IPS-18a (cell line): ENCODE measurements at regions not wholly inside any gene's neighbourhood (a gene's known extent, or its start where the extent isn't known, plus 50 kb on each side); places are given as distances from the start of the nearest gene placed in this dataset.

ENCODE experiments used
- H3K27ac ChIP-seq: one replicate; pipeline ENCODE4 v1.5.1; 2013; ENCODE audit warnings: low read length
- H3K27me3 ChIP-seq: one replicate; pipeline ENCODE4 v1.6.1; 2013; ENCODE audit warnings: mild to moderate bottlenecking, low read length; ENCODE audit not compliant: control insufficient read depth, insufficient read depth
- H3K36me3 ChIP-seq: one replicate; pipeline ENCODE4 v1.6.1; 2013; ENCODE audit warnings: low read depth, low read length; ENCODE audit not compliant: control insufficient read depth
- H3K4me1 ChIP-seq: one replicate; pipeline ENCODE4 v1.6.1; 2013; ENCODE audit warnings: low read depth, low read length; ENCODE audit not compliant: control insufficient read depth
- H3K4me3 ChIP-seq: one replicate; pipeline ENCODE4 v1.5.1; 2013; ENCODE audit warnings: low read length
- H3K9ac ChIP-seq: one replicate; pipeline ENCODE4 v1.6.1; 2013; ENCODE audit warnings: mild to moderate bottlenecking, low read length, moderate library complexity
- H3K9me3 ChIP-seq: one replicate; pipeline ENCODE4 v1.6.1; 2013; ENCODE audit warnings: low read depth, low read length; ENCODE audit not compliant: control insufficient read depth

- no peaks in the 10 kb centered on the region for H3K27me3 ChIP-seq
- no peaks in the 10 kb centered on the region for H3K36me3 ChIP-seq
- no peaks in the 10 kb centered on the region for H3K9me3 ChIP-seq
- H3K4me1 ChIP-seq = no peaks in the 10 kb centered on the region
- H3K4me3 ChIP-seq = no peak overlapping the region
- H3K9ac ChIP-seq = no peak overlapping the region
- no peak overlapping the region for H3K27ac ChIP-seq
Observed at GRCh38 chr13:90534617-90535370, 812.7 kb upstream of the MIR17HG start.

- no peak overlapping the region for H3K27ac ChIP-seq
- H3K4me1 ChIP-seq = no peaks in the 10 kb centered on the region
- H3K36me3 ChIP-seq = no peaks in the 10 kb centered on the region
- H3K27me3 ChIP-seq = no peaks in the 10 kb centered on the region
- no peak overlapping the region for H3K9ac ChIP-seq
- no peaks in the 10 kb centered on the region for H3K9me3 ChIP-seq
- no peak overlapping the region for H3K4me3 ChIP-seq
Observed at GRCh38 chr13:90535421-90535820, 812.1 kb upstream of the MIR17HG start.

GRCh38 chr13:90538063-90538462 is 809.4 kb upstream of the MIR17HG start:
- Histone ChIP-seq H3K27me3 (no peaks in the 10 kb centered on the region), H3K4me1 (no peaks in the 10 kb centered on the region), H3K9ac (no peak overlapping the region), H3K27ac (no peak overlapping the region), H3K36me3 (no peaks in the 10 kb centered on the region), H3K9me3 (no peaks in the 10 kb centered on the region), H3K4me3 (no peak overlapping the region)

- no peaks in the 10 kb centered on the region for H3K27me3 ChIP-seq
- peaks cover 3% of the 10 kb centered on the region for H3K9me3 ChIP-seq
- no peaks in the 10 kb centered on the region for H3K4me1 ChIP-seq
Observed at GRCh38 chr13:90541346-90541745, 806.1 kb upstream of the MIR17HG start.

GRCh38 chr13:90542959-90543505 is 804.5 kb upstream of the MIR17HG start:
- Histone ChIP-seq H3K9me3 (peaks cover 9% of the 10 kb centered on the region), H3K4me3 (no peak overlapping the region), H3K9ac (no peak overlapping the region), H3K4me1 (no peaks in the 10 kb centered on the region), H3K36me3 (no peaks in the 10 kb centered on the region), H3K27ac (no peak overlapping the region), H3K27me3 (no peaks in the 10 kb centered on the region)

More at GRCh38 chr13:90541346-90541745, 806.1 kb upstream of the MIR17HG start:
- Histone ChIP-seq H3K4me3 (no peak overlapping the region), H3K27ac (no peak overlapping the region), H3K36me3 (no peaks in the 10 kb centered on the region), H3K9ac (no peak overlapping the region)

GRCh38 chr13:90545070-90545840 is 802.2 kb upstream of the MIR17HG start:
- Histone ChIP-seq H3K36me3 (no peaks in the 10 kb centered on the region), H3K4me3 (no peak overlapping the region), H3K9me3 (peaks cover 11% of the 10 kb centered on the region), H3K9ac (no peak overlapping the region), H3K4me1 (no peaks in the 10 kb centered on the region), H3K27ac (no peak overlapping the region), H3K27me3 (no peaks in the 10 kb centered on the region)

GRCh38 chr13:90547272-90547790 is 800.2 kb upstream of the MIR17HG start:
- no peak overlapping the region for H3K27ac ChIP-seq
- no peak overlapping the region for H3K9ac ChIP-seq
- H3K4me3 ChIP-seq = no peak overlapping the region
- H3K27me3 ChIP-seq = no peaks in the 10 kb centered on the region
- H3K4me1 ChIP-seq = no peaks in the 10 kb centered on the region
- H3K36me3 ChIP-seq = no peaks in the 10 kb centered on the region
- peaks cover 11% of the 10 kb centered on the region for H3K9me3 ChIP-seq

GRCh38 chr13:90551253-90551652 is 796.2 kb upstream of the MIR17HG start:
- Histone ChIP-seq H3K9ac (no peak overlapping the region), H3K9me3 (peaks cover 8% of the 10 kb centered on the region), H3K4me1 (no peaks in the 10 kb centered on the region), H3K36me3 (no peaks in the 10 kb centered on the region), H3K27ac (no peak overlapping the region), H3K4me3 (no peak overlapping the region), H3K27me3 (no peaks in the 10 kb centered on the region)

- Histone ChIP-seq H3K9me3 (peaks cover 5% of the 10 kb centered on the region), H3K9ac (no peak overlapping the region), H3K27me3 (no peaks in the 10 kb centered on the region), H3K27ac (no peak overlapping the region), H3K4me1 (no peaks in the 10 kb centered on the region), H3K36me3 (no peaks in the 10 kb centered on the region), H3K4me3 (no peak overlapping the region)
Observed at GRCh38 chr13:90552702-90553101, 794.8 kb upstream of the MIR17HG start.

GRCh38 chr13:90553159-90553558 is 794.3 kb upstream of the MIR17HG start:
- Histone ChIP-seq H3K27ac (no peak overlapping the region), H3K4me3 (no peak overlapping the region), H3K4me1 (no peaks in the 10 kb centered on the region), H3K36me3 (no peaks in the 10 kb centered on the region), H3K9me3 (peaks cover under 1% of the 10 kb centered on the region), H3K9ac (no peak overlapping the region), H3K27me3 (no peaks in the 10 kb centered on the region)

GRCh38 chr13:90557626-90558025 is 789.9 kb upstream of the MIR17HG start:
- Histone ChIP-seq H3K4me1 (no peaks in the 10 kb centered on the region), H3K9me3 (no peaks in the 10 kb centered on the region), H3K9ac (no peak overlapping the region), H3K36me3 (no peaks in the 10 kb centered on the region), H3K27ac (no peak overlapping the region), H3K4me3 (no peak overlapping the region), H3K27me3 (no peaks in the 10 kb centered on the region)
